ENCODE measurements at regions not wholly inside any gene's neighbourhood (a gene's known extent, or its start where the extent isn't known, plus 50 kb on each side); places are given as distances from the start of the nearest gene placed in this dataset.

DNA sequence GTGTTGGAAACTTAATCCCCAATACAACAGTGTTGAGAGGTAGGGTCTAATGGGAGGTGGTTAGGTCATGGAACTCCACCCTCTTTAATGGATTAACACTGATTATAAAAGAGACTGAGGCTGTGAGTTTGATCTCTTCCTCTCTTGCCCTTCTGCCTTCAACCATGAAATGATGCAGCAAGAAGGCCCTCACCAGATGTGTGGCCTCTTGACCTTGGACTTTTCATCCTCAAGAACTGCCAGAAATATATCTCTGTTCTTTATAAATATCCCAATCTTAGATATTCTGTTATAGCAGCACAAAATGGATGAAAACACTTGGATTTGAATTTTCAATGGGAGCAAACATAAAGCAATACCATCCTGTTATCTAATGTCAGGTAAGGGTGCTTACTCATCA, 67.6 kb downstream of the NMUR2 start:
- Mint-ChIP-seq H3K4me3 (no peak overlapping the region), H3K9me3 (no peaks in the 10 kb centered on the region), H3K4me1 (peaks cover 9% of the 10 kb centered on the region), H3K36me3 (ENCODE audit: low read depth) (no peaks in the 10 kb centered on the region), H3K27me3 (ENCODE audit: insufficient read depth) (peaks cover 68% of the 10 kb centered on the region), H3K27ac (no peak overlapping the region)
- no peak for DNase-seq
- no peak overlapping the region for H3K4me3 ChIP-seq (ENCODE audit: low read length)
- H3K9me3 ChIP-seq (ENCODE audit: control insufficient read depth, low read length): no peaks in the 10 kb centered on the region
- TF ChIP-seq, protein P1, sequence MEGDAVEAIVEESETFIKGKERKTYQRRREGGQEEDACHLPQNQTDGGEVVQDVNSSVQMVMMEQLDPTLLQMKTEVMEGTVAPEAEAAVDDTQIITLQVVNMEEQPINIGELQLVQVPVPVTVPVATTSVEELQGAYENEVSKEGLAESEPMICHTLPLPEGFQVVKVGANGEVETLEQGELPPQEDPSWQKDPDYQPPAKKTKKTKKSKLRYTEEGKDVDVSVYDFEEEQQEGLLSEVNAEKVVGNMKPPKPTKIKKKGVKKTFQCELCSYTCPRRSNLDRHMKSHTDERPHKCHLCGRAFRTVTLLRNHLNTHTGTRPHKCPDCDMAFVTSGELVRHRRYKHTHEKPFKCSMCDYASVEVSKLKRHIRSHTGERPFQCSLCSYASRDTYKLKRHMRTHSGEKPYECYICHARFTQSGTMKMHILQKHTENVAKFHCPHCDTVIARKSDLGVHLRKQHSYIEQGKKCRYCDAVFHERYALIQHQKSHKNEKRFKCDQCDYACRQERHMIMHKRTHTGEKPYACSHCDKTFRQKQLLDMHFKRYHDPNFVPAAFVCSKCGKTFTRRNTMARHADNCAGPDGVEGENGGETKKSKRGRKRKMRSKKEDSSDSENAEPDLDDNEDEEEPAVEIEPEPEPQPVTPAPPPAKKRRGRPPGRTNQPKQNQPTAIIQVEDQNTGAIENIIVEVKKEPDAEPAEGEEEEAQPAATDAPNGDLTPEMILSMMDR (conservative IDR thresholded peaks at IDR 0.05): no peak
- no peak overlapping the region for H3K9ac ChIP-seq (ENCODE audit: extremely low read depth, low read length, poor library complexity, severe bottlenecking)
- peaks cover 57% of the 10 kb centered on the region for H3K27me3 ChIP-seq (ENCODE audit: control insufficient read depth, insufficient read depth, low read length, poor library complexity, severe bottlenecking)
- H3K27ac ChIP-seq (ENCODE audit: low read depth, low read length): no peak overlapping the region
- peaks cover 13% of the 10 kb centered on the region for H3K4me1 ChIP-seq (ENCODE audit: control insufficient read depth, insufficient read depth, low read length)
- H3K36me3 ChIP-seq (ENCODE audit: control insufficient read depth, insufficient read depth, low read length): no peaks in the 10 kb centered on the region

DNA sequence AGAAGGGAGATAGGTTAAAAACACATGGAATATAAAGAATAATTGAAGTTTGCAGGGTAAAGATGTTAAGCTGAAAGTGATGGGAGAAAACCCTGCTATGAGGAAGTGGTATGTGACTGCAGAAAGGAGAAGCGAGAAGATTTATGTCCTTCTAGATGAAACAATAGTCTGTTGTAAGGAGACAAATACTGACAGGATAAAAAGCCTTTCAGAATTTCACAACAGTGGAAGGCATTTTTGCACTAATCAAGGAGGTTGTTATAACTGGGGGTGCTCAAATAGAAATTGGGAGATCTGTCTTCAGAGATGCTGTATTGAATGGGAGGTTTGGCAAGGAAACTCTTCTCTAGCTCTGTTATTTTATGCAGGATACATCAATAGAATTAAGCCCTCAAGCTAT, 69.6 kb downstream of the NMUR2 start:
- TF ChIP-seq, protein P1 (conservative IDR thresholded peaks at IDR 0.05): no peak
- Mint-ChIP-seq H3K9me3 (no peaks in the 10 kb centered on the region), H3K36me3 (ENCODE audit: low read depth) (no peaks in the 10 kb centered on the region), H3K27ac (no peak overlapping the region), H3K4me1 (peaks cover 10% of the 10 kb centered on the region), H3K27me3 (ENCODE audit: insufficient read depth) (peaks cover 80% of the 10 kb centered on the region), H3K4me3 (no peak overlapping the region)
- DNase-seq: no peak
- no peaks in the 10 kb centered on the region for H3K9me3 ChIP-seq (ENCODE audit: control insufficient read depth, low read length)
- no peak overlapping the region for H3K27ac ChIP-seq (ENCODE audit: low read depth, low read length)
- no peak overlapping the region for H3K9ac ChIP-seq (ENCODE audit: extremely low read depth, low read length, poor library complexity, severe bottlenecking)
- no peaks in the 10 kb centered on the region for H3K36me3 ChIP-seq (ENCODE audit: control insufficient read depth, insufficient read depth, low read length)
- H3K4me1 ChIP-seq (ENCODE audit: control insufficient read depth, insufficient read depth, low read length): peaks cover 13% of the 10 kb centered on the region
- 83 to 92% methylated on average over 1 of the region's 1 CpG for WGBS, 2 experiments (ENCODE audit: insufficient coverage in 1 of 2, insufficient read length in 1 of 2)
- H3K27me3 ChIP-seq (ENCODE audit: control insufficient read depth, insufficient read depth, low read length, poor library complexity, severe bottlenecking): peaks cover 57% of the 10 kb centered on the region
- H3K4me3 ChIP-seq (ENCODE audit: low read length): no peak overlapping the region

DNA sequence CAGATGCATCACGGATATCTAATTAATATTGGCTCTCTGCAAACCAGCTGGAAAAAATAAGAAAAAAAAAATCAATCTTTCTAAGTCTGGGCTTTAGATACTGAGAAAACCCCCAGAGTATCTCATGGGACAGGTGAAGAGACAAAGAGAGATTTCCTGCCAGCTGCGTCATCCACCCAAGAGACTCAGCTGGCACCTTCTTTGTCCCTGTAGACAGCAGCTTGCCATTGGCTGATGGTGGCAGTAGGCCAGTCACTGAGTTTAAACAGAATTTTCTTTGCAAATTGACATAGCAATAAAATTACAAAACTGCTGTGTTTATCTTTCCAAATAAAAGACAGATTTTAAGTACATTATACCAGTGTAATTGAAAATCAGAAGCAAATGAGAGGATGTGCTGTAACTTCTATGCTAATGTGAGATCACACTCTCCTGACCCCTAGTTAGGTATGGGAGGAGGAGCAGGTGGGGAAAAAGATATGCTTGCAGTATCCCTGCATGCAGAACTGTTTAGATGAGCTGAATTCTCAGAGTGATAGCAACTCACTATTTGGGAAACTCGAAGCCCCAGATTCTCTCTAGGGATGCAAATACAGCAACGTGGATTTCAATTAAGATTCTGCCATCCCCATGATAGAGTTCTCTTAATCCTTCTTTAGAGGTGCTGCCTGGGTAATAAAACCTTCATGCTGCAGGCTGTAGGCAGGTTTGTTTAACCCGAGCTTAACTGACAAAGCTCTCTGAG, 72.2 kb downstream of the NMUR2 start:
- H3K27me3 ChIP-seq (ENCODE audit: control insufficient read depth, insufficient read depth, low read length, poor library complexity, severe bottlenecking): peaks cover 43% of the 10 kb centered on the region
- peaks cover 72% of the 10 kb centered on the region for H3K27me3 Mint-ChIP-seq (ENCODE audit: insufficient read depth)
- H3K27ac Mint-ChIP-seq: no peak overlapping the region
- WGBS, 2 experiments (ENCODE audit: insufficient coverage in 1 of 2, insufficient read length in 1 of 2): 90 to 95% methylated on average over 4 to 5 of the region's 5 CpGs
- H3K4me1 ChIP-seq (ENCODE audit: control insufficient read depth, insufficient read depth, low read length): peaks cover 13% of the 10 kb centered on the region
- H3K9ac ChIP-seq (ENCODE audit: extremely low read depth, low read length, poor library complexity, severe bottlenecking): no peak overlapping the region
- H3K4me3 ChIP-seq (ENCODE audit: low read length): no peak overlapping the region
- no peaks in the 10 kb centered on the region for H3K36me3 Mint-ChIP-seq (ENCODE audit: low read depth)
- no peaks in the 10 kb centered on the region for H3K9me3 ChIP-seq (ENCODE audit: control insufficient read depth, low read length)
- no peaks in the 10 kb centered on the region for H3K9me3 Mint-ChIP-seq
- DNase-seq: no peak
- no peak overlapping the region for H3K4me3 Mint-ChIP-seq
- H3K4me1 Mint-ChIP-seq: peaks cover 10% of the 10 kb centered on the region
- H3K27ac ChIP-seq (ENCODE audit: low read depth, low read length): peak overlapping the region; percentile 1
- TF ChIP-seq, protein P1 (conservative IDR thresholded peaks at IDR 0.05): no peak
- no peaks in the 10 kb centered on the region for H3K36me3 ChIP-seq (ENCODE audit: control insufficient read depth, insufficient read depth, low read length)

Data from endodermal cell (in vitro differentiated cells).